GM21515 (cell line): ENCODE measurements at regions not wholly inside any gene's neighbourhood (a gene's known extent, or its start where the extent isn't known, plus 50 kb on each side); places are given as distances from the start of the nearest gene placed in this dataset.
"Not testable (repeated sequence)": the region's sequence is repeated elsewhere in the genome, so short reads cannot be mapped to it uniquely, and the experiment has no call there.

Experiments used
- ATAC-seq: cut with Tn5 transposase; IDR thresholded peaks from one replicate; pipeline ENCODE4 v1.9.1; 2021; ENCODE audit not compliant: unreplicated experiment

DNA sequence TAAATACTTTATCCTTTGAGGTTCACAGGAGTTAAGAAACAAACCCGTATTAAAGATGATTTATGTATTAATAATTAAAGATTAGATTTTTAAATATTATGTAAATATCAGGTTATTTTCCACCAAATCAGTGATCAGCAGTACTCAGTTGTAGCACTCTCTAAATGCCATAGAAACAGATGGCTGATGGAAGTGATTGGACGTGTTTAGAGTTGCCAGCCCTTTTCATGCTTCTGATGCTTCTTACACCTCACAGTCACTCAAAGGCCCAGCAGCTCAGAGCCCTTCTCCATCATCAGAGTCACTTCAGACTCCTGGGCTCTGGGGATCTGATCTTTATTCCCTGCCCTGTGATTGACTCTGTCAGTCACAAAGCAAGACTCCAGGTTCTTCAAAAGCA is 170.1 kb upstream of the PGRMC2 start:
- ATAC-seq: no peak

DNA sequence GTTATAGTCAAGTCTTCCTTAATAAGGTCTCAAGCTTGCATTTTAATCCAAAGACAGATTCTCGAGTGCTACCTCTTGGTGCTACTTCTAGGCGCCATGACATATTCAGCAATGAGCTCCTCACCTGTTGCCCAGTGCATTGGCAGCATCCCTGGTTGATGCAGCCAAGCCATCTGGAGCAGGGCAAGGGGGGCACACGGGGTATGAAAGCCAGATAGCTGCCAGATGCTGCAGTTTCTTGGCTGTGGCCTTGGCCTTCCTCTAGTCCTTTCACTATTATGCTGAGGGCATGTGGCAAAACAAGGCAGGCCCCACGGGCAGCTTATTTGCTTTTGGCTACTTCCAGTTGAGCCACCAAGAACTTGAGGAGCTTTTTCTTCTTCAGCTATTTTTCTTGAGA is 168.6 kb upstream of the PGRMC2 start:
- no peak for ATAC-seq

DNA sequence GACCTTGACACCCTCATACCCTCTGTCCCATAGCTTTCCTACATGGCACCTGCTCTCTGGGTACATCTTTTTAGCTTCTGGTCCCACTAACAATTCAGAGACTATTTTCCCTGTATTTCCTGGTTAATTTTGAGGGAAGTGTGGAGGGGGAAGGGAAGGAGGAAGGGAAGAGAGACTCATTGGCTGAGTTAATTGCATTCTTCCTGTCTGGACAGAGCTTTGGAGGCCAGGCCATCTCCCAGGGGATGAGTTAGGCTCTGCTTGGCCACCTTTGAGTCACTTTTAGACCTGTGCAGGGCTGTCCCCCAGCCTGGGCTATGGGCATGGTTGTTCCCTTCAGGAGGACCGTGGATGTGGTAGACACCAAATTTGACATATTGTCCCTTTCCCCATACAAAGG is 167.9 kb upstream of the PGRMC2 start:
- no peak for ATAC-seq

DNA sequence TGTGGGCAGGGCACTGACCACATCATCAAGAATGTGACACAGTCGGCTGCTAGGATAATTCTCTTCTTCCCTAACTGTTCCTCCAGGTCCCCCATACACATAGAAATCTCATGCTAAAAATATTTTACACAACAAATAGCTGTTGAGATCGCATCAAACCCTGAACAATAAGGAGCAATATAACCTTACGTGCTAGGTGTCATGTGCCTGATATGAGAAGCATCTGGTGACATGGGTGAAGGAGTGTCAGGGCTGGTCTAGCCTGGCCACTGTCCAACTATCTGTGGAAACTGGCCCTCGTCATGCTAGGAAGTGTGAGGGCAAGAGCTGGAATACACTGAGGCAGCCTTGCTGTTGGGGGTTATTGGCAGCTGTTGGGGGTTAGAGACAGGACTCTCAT is 167.3 kb upstream of the PGRMC2 start:
- no peak for ATAC-seq

- ATAC-seq: peak; percentile 100
Observed at GRCh38 chr4:128454281-128454871, 166.8 kb upstream of the PGRMC2 start.

DNA sequence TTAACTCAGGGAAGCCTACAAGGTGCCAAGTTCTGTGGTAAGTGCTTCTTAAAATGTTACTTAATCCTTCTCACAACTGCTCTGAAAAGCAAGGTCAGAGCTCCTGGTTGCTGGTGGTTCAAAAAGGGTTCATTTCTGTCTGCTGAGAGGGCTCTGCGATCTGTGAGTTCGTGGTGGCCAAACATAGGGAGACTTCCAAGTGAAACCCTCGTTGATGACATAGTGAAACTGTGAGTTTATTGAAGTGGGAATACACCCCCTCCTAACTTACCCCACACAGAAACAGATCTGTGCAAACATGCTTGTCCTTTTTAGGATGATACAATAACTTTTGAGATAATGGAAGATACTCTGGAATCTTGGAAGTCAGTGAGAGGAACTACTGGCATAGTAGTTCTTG is 164.8 kb upstream of the PGRMC2 start:
- no peak for ATAC-seq

GRCh38 chr4:128451270-128451905 is 163.8 kb upstream of the PGRMC2 start:
- no peak for ATAC-seq

- ATAC-seq: no peak
Observed at GRCh38 chr4:128450326-128451120, 162.9 kb upstream of the PGRMC2 start.

- ATAC-seq: no peak
Observed at GRCh38 chr4:128449251-128449650, 161.6 kb upstream of the PGRMC2 start.

- ATAC-seq: no peak
Observed at GRCh38 chr4:128444544-128445302, 157.1 kb upstream of the PGRMC2 start.

DNA sequence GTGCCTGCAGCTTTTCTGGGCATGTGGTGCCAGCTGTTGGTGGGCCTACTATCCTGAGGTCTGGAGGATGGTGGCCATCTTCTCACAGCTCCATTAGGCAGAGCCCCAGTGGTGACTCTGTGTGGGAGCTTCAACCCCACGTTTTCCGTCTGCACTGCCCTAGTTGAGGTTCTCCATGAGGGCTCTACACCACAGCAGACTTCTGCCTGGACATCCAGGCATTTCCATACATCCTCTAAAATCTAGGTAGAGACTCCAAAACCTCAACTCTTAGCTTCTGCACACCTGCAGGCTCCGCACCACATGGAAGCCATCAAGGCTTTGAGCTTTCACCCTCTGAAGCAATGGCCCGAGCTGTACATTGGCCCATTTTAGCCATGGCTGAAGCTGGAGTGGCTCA is 153.3 kb upstream of the PGRMC2 start:
- no peak for ATAC-seq

GRCh38 chr4:128437023-128437422 is 149.4 kb upstream of the PGRMC2 start:
- ATAC-seq: not testable (repeated sequence)

DNA sequence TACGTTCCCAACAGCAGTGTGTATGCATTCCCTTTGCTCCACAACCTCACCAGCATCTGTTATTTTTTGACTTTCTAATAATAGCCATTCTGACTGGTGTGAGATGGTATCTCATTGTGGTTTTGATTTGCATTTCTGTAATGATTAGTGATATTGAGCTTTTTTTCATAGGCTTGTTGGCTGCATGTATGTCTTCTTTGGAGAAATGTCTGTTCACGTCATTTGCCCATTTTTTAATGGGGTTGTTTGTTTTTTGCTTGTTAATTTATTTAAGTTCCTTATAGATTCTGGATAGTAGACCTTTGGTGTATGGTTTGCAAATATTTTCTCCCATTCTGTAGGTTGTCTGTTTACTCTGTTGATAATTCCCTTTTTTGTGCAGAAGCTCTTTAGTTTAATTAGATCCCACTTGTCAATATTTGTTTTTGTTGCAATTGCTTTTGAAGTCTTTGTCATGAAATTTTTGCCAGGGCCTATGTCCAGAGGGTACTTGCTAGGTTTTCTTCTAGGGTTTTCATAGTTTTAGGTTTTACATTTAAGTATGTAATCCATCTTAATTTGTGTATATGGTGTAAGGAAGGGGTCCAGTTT is 141.5 kb upstream of the PGRMC2 start:
- not testable (repeated sequence) for ATAC-seq

DNA sequence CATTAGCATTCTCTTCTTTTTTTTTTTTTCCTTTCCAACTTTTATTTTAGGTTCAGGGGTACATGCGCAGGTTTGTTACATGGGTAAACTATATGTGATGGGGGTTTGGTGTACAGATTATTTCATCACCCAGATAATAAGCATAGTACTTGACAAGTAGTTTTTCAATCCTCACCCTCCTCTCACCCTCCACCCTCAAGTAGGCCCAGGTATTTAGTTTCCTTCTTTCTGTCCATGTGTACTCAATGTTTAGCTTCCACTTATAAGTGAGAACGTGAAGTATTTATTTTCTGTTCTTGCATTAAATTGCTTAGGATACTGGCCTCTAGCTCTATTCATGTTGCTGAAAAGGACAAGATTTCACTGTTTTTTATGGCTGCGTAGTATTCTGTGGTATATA is 140.8 kb upstream of the PGRMC2 start:
- no peak for ATAC-seq

- ATAC-seq: no peak
Observed at GRCh38 chr4:128427832-128428366, 140.3 kb upstream of the PGRMC2 start.

GRCh38 chr4:128424527-128425497 is 137.2 kb upstream of the PGRMC2 start:
- no peak for ATAC-seq

DNA sequence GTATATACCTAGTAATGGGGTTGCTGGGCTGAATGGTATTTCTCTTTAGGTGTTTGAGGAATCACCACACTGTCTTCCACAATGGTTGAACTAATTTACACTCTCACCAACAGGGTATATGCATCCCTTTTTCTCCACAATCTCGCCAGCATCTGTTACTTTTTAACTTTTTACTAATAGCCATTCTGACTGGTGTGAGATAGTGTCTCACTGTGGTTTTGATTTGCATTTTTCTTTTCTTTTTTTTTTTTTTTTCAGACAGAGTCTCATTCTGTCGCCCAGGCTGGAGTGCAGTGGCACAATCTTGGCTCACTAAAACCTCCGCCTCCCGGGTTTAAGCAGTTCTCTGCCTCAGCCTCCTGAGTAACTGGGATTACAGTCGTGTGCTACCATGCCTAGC is 134.7 kb upstream of the PGRMC2 start:
- ATAC-seq: not testable (repeated sequence)

DNA sequence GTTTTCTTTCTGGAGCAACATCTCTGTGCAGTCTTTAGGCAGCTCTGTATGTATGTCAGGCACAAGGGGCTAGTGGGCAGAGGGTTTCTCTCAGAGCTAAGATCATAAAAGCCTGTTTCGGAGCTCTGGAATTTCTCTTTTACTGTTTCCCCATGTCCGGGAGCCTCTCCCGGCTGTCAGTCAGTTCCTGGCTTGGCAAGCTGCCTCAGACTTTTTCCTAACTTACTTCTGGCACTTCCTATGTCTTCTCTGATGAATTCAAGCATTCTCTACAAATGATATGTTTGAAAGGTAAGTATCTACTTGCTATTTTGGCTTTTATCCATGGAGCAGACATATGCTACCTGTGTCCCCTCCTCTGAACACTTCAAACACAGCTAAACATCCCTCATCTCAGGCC is 129.3 kb upstream of the PGRMC2 start:
- ATAC-seq: no peak

GRCh38 chr4:128410037-128410436 is 122.4 kb upstream of the PGRMC2 start:
- no peak for ATAC-seq

DNA sequence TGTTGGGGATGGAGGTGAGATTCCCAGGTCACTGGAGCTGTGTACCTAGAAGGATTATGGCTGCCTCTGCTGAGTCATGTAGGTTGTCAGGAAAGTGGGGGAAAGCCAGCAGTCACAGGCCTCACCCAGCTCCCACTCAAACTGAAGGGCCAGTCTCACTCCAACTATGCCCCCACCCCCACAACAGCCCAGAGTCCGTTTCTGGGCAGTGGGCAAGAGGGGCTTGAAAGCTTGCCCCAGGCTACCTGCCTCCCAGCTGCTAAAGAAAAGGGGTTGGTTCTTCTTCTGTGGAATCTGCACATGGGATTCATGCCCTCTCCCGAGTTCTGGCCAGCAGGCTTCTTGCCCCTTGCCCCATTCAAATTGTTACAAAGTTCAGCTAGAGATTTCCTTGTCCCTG is 116.0 kb upstream of the PGRMC2 start:
- no peak for ATAC-seq
